ENCODE measurements at regions not wholly inside any gene's neighbourhood (a gene's known extent, or its start where the extent isn't known, plus 50 kb on each side); places are given as distances from the start of the nearest gene placed in this dataset.

DNA sequence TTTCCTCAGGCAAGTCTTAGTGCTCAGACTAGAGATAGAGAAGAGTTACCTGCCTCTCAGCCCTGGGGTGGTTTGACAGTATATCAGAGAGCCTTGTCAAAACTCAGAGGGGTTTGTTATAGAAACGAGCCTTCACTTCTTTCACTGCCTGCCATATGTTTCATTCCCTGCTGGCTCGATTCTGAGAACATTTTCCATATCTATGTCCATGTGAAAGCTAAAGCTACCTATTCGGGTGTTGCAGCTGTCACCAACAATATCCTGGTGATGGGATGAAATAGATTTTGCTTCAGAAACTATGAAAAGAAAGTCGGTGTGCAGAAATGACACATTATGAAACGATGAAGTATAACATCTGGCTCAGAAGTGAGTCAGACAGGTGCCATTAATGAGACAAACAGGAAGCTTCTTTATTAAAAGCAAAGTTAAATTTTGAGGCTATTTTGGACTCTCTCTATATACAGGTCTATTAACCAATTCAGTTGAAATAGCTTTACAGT, 56.1 kb upstream of the TANK start:
- TF ChIP-seq ZFP3 (CRISPR knock-in tag; IDR thresholded peaks at IDR 0.05) (no peak), BACH2 (CRISPR knock-in tag; IDR thresholded peaks at IDR 0.05; ENCODE audit: borderline replicate concordance) (no peak), ARNTL (CRISPR knock-in tag; IDR thresholded peaks at IDR 0.05; ENCODE audit: borderline replicate concordance, low read depth) (no peak), ZFP30 (CRISPR knock-in tag; IDR thresholded peaks at IDR 0.05) (no peak), ZNF8 (CRISPR knock-in tag; IDR thresholded peaks at IDR 0.05) (no peak), ZC3H10 (CRISPR knock-in tag; IDR thresholded peaks at IDR 0.05) (no peak), ESRRG (CRISPR knock-in tag; IDR thresholded peaks at IDR 0.05) (no peak), OSR1 (CRISPR knock-in tag; IDR thresholded peaks at IDR 0.05) (no peak)
- TF ChIP-seq, protein P1, sequence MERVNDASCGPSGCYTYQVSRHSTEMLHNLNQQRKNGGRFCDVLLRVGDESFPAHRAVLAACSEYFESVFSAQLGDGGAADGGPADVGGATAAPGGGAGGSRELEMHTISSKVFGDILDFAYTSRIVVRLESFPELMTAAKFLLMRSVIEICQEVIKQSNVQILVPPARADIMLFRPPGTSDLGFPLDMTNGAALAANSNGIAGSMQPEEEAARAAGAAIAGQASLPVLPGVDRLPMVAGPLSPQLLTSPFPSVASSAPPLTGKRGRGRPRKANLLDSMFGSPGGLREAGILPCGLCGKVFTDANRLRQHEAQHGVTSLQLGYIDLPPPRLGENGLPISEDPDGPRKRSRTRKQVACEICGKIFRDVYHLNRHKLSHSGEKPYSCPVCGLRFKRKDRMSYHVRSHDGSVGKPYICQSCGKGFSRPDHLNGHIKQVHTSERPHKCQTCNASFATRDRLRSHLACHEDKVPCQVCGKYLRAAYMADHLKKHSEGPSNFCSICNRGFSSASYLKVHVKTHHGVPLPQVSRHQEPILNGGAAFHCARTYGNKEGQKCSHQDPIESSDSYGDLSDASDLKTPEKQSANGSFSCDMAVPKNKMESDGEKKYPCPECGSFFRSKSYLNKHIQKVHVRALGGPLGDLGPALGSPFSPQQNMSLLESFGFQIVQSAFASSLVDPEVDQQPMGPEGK (CRISPR knock-in tag; IDR thresholded peaks at IDR 0.05; ENCODE audit: borderline replicate concordance) = no peak
- TF ChIP-seq, protein P2, sequence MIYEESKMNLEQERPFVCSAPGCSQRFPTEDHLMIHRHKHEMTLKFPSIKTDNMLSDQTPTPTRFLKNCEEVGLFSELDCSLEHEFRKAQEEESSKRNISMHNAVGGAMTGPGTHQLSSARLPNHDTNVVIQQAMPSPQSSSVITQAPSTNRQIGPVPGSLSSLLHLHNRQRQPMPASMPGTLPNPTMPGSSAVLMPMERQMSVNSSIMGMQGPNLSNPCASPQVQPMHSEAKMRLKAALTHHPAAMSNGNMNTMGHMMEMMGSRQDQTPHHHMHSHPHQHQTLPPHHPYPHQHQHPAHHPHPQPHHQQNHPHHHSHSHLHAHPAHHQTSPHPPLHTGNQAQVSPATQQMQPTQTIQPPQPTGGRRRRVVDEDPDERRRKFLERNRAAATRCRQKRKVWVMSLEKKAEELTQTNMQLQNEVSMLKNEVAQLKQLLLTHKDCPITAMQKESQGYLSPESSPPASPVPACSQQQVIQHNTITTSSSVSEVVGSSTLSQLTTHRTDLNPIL (CRISPR knock-in tag; IDR thresholded peaks at IDR 0.05; ENCODE audit: low read depth) = no peak
- TF ChIP-seq, protein P3, sequence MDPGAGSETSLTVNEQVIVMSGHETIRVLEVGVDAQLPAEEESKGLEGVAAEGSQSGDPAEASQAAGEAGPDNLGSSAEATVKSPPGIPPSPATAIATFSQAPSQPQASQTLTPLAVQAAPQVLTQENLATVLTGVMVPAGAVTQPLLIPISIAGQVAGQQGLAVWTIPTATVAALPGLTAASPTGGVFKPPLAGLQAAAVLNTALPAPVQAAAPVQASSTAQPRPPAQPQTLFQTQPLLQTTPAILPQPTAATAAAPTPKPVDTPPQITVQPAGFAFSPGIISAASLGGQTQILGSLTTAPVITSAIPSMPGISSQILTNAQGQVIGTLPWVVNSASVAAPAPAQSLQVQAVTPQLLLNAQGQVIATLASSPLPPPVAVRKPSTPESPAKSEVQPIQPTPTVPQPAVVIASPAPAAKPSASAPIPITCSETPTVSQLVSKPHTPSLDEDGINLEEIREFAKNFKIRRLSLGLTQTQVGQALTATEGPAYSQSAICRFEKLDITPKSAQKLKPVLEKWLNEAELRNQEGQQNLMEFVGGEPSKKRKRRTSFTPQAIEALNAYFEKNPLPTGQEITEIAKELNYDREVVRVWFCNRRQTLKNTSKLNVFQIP (CRISPR knock-in tag; IDR thresholded peaks at IDR 0.05; ENCODE audit: borderline replicate concordance, low read depth) = no peak
- TF ChIP-seq, protein P4, sequence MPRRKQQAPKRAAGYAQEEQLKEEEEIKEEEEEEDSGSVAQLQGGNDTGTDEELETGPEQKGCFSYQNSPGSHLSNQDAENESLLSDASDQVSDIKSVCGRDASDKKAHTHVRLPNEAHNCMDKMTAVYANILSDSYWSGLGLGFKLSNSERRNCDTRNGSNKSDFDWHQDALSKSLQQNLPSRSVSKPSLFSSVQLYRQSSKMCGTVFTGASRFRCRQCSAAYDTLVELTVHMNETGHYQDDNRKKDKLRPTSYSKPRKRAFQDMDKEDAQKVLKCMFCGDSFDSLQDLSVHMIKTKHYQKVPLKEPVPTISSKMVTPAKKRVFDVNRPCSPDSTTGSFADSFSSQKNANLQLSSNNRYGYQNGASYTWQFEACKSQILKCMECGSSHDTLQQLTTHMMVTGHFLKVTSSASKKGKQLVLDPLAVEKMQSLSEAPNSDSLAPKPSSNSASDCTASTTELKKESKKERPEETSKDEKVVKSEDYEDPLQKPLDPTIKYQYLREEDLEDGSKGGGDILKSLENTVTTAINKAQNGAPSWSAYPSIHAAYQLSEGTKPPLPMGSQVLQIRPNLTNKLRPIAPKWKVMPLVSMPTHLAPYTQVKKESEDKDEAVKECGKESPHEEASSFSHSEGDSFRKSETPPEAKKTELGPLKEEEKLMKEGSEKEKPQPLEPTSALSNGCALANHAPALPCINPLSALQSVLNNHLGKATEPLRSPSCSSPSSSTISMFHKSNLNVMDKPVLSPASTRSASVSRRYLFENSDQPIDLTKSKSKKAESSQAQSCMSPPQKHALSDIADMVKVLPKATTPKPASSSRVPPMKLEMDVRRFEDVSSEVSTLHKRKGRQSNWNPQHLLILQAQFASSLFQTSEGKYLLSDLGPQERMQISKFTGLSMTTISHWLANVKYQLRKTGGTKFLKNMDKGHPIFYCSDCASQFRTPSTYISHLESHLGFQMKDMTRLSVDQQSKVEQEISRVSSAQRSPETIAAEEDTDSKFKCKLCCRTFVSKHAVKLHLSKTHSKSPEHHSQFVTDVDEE (CRISPR knock-in tag; IDR thresholded peaks at IDR 0.05) = no peak
- TF ChIP-seq, protein P5, sequence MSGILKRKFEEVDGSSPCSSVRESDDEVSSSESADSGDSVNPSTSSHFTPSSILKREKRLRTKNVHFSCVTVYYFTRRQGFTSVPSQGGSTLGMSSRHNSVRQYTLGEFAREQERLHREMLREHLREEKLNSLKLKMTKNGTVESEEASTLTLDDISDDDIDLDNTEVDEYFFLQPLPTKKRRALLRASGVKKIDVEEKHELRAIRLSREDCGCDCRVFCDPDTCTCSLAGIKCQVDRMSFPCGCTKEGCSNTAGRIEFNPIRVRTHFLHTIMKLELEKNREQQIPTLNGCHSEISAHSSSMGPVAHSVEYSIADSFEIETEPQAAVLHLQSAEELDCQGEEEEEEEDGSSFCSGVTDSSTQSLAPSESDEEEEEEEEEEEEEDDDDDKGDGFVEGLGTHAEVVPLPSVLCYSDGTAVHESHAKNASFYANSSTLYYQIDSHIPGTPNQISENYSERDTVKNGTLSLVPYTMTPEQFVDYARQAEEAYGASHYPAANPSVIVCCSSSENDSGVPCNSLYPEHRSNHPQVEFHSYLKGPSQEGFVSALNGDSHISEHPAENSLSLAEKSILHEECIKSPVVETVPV (CRISPR knock-in tag; IDR thresholded peaks at IDR 0.05) = no peak

All from SK-N-SH treated with all-trans-retinoic acid at 6 μM for 48 hours (cell line).